Brain microvascular endothelial cell (primary cell): ENCODE measurements at regions not wholly inside any gene's neighbourhood (a gene's known extent, or its start where the extent isn't known, plus 50 kb on each side); places are given as distances from the start of the nearest gene placed in this dataset.
"Not testable (repeated sequence)": the region's sequence is repeated elsewhere in the genome, so short reads cannot be mapped to it uniquely, and the experiment has no call there.

ENCODE experiments used
- DNase-seq: peaks from one replicate; pipeline ENCODE4 v3.0.0-alpha.2; 2020
- H3K27ac ChIP-seq: fragments of 250-450 bp; sonication (Bioruptor Pico); 2 replicates; pipeline ENCODE4 v1.5.1; 2020; ENCODE audit warnings: mild to moderate bottlenecking, moderate library complexity
- H3K27me3 ChIP-seq: fragments of 250-450 bp; sonication (Bioruptor Pico); replicated peaks from 2 replicates; pipeline ENCODE4 v1.5.1; 2020; ENCODE audit warnings: mild to moderate bottlenecking
- H3K36me3 ChIP-seq: fragments of 250-450 bp; sonication (Bioruptor Pico); replicated peaks from 2 replicates; pipeline ENCODE4 v1.5.1; 2020; ENCODE audit warnings: mild to moderate bottlenecking
- H3K4me3 ChIP-seq: 2 replicates; pipeline ENCODE4 v1.5.1; 2011; ENCODE audit warnings: low read depth, mild to moderate bottlenecking, control low read depth, low read length, moderate library complexity
- CTCF ChIP-seq: IDR thresholded peaks from 2 replicates; pipeline ENCODE4 v1.5.1; 2011; ENCODE audit warnings: low read depth, mild to moderate bottlenecking, moderate library complexity, low read length, control low read depth, inconsistent platforms; ENCODE audit errors: missing control alignments
- in situ Hi-C: cut with HindIII; loops from 2 replicates; pipeline ENCODE4 v1.10.0; 2017; ENCODE audit warnings: low sequenced_read_pairs, low pct_ligation_motif_present

- no peak for TF ChIP-seq CTCF
- Histone ChIP-seq H3K27ac (no peak overlapping the region), H3K4me3 (no peak overlapping the region), H3K27me3 (no peaks in the 10 kb centered on the region), H3K36me3 (no peaks in the 10 kb centered on the region)
- in situ Hi-C loops, result no loop called here
- DNase-seq, result no peak
Measured at GRCh38 chr11:22441831-22442230, 103.7 kb downstream of the SLC17A6 start.

DNA sequence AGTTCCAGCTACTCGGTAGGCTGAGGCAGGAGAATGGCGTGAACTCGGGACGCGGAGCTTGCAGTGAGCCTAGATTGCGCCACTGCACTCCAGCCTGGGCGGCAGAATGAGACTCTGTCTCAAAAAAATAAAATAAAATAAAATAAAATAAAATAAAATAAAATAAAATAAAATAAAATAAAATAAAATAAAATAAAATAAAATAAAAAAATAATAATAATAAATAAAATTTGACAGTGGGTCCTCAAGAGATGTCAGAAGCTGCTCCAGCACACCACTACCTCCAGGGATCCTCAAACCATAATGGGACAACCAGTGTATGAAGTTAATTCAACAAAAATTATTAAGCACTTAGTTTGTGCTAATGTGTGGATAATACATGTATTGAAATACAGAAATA is 97.4 kb downstream of the SLC17A6 start:
- in situ Hi-C loops, H3K4me3 ChIP-seq, H3K27me3 ChIP-seq, H3K36me3 ChIP-seq, DNase-seq, H3K27ac ChIP-seq: not testable (repeated sequence)

DNA sequence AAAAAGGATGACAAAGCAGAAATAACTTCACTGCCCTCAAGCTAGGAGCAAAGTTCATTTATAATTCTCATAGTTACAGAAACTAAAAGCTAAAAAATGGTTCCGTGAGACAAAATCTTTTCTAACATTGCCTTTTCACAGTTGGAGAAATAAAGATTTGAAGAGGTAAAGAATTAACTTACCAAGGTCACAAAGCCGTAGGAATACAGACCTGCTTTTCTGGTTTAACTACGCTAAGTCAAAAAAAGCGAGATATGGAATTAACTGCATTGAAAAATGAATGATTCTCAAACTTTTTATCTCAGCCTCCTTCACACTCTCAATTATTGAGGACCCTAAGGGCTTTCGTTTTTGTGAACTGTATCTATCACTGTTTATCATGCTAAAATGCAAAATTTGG is 95.3 kb downstream of the SLC17A6 start:
- in situ Hi-C loops, result no loop called here
- H3K4me3 ChIP-seq, result no peak overlapping the region

DNA sequence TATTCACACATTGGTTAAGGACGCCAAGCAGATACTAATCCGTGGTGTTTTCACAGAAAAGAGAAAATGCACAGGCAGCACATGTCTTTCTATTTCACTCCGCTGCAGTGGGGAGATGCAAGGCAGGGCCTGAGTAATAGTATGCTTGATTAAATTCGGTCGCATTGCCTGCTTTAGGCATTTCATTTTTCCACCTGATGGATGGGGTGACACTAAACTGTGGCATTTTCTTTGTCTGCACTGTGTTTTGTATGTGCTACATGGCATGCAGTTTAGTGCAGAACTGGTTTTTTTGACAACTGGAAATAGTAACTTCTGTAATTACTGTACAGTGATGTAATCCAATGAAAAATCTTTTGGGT is 94.9 kb downstream of the SLC17A6 start:
- Histone ChIP-seq H3K27me3 (no peaks in the 10 kb centered on the region), H3K27ac (no peak overlapping the region), H3K4me3 (peak overlapping the region; percentile 57), H3K36me3 (no peaks in the 10 kb centered on the region)
- in situ Hi-C loops, result no loop called here
- no peak for TF ChIP-seq CTCF
- peak; percentile 0 for DNase-seq

More for the DNA sequence above, 95.3 kb downstream of the SLC17A6 start:
- TF ChIP-seq CTCF, result no peak
- no peak for DNase-seq
- H3K27me3 ChIP-seq, result no peaks in the 10 kb centered on the region
- H3K36me3 ChIP-seq, result no peaks in the 10 kb centered on the region
- H3K27ac ChIP-seq, result no peak overlapping the region

GRCh38 chr11:22432291-22433093 is 94.3 kb downstream of the SLC17A6 start:
- peak overlapping the region; percentile 57 for H3K4me3 ChIP-seq
- DNase-seq, result peak; percentile 33
- peak; percentile 23 for TF ChIP-seq CTCF
- H3K27ac ChIP-seq, result no peak overlapping the region
- in situ Hi-C loops, result no loop called here
- no peaks in the 10 kb centered on the region for H3K27me3 ChIP-seq
- H3K36me3 ChIP-seq, result no peaks in the 10 kb centered on the region

DNA sequence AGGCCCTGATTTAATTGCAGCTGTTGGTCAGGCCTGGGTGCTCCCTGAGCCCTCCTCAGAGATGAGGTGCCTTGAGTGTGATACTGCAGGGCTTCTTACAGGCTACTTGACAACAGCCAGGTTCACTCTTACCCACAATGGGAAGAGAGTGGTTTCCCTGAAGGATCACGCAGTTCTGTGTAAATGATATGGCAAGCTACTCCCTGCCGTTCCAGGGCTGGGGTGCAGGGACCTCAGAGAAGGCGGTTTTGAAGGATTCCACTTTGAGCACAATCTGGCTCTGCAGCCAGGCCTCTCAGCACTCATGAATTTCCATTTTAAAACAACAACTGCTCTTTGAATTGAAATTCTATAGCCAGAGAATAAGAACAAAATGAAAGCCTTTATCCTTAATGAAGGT is 92.9 kb downstream of the SLC17A6 start:
- in situ Hi-C loops, result no loop called here
- no peak overlapping the region for H3K4me3 ChIP-seq
- no peaks in the 10 kb centered on the region for H3K27me3 ChIP-seq
- DNase-seq, result no peak
- no peak for TF ChIP-seq CTCF
- H3K36me3 ChIP-seq, result no peaks in the 10 kb centered on the region
- no peak overlapping the region for H3K27ac ChIP-seq
